Naive thymus-derived CD8-positive, alpha-beta T cell (primary cell): ENCODE measurements at regions not wholly inside any gene's neighbourhood (a gene's known extent, or its start where the extent isn't known, plus 50 kb on each side); places are given as distances from the start of the nearest gene placed in this dataset.

ENCODE experiments used
- ATAC-seq, 2 donors: fragments of 150-1000 bp; cut with Tn5 transposase in 1 of 2; sonication (Bioruptor Pico), chemical (Tn5 transposase) in 1 of 2; 1 replicate in 1 of 2; 2 replicates in 1 of 2; pipeline ENCODE4 v1.10.0; 2021; ENCODE audit warnings: mild to moderate bottlenecking in 2 of 2, moderate library complexity in 2 of 2
- POLR2A ChIA-PET: fragments of 350-600 bp; sonication (Branson Sonifier 250); formaldehyde crosslinking; loops from one replicate; lab custom pipeline; 2021; ENCODE audit warnings: antibody characterized with exemption; lab: Charles Lee
- DNase-seq, 10 donors: peaks; one replicate each; pipeline versions ENCODE4 v3.0.0 to v3.0.0-alpha.2; 2020 to 2022
- H3K27ac Mint-ChIP-seq, 10 donors: one replicate each; pipeline ENCODE4 v1.8.0; 2020 to 2022; ENCODE audit warnings: mild to moderate bottlenecking in 10 of 10, mixed read lengths in 10 of 10, moderate library complexity in 4 of 10, inconsistent platforms in 1 of 10
- H3K27me3 Mint-ChIP-seq, 5 donors: one replicate each; pipeline ENCODE4 v1.8.0; 2021 to 2022; ENCODE audit warnings: mixed read lengths in 5 of 5
- H3K36me3 Mint-ChIP-seq, 3 donors: one replicate each; pipeline ENCODE4 v1.8.0; 2020 to 2022; ENCODE audit warnings: mixed read lengths in 3 of 3, mild to moderate bottlenecking in 2 of 3, inconsistent platforms in 1 of 3
- H3K4me1 Mint-ChIP-seq, 4 donors: one replicate each; pipeline ENCODE4 v1.8.0; 2021 to 2022; ENCODE audit warnings: mixed read lengths in 4 of 4
- H3K4me3 Mint-ChIP-seq, 10 donors: one replicate each; pipeline ENCODE4 v1.8.0; 2020 to 2022; ENCODE audit warnings: mild to moderate bottlenecking in 10 of 10, mixed read lengths in 10 of 10, moderate library complexity in 6 of 10, inconsistent platforms in 1 of 10
- H3K9me3 Mint-ChIP-seq, 9 donors: one replicate each; pipeline ENCODE4 v1.8.0; 2020 to 2022; ENCODE audit warnings: mixed read lengths in 9 of 9, mild to moderate bottlenecking in 3 of 9, inconsistent platforms in 1 of 9, moderate library complexity in 1 of 9

DNA sequence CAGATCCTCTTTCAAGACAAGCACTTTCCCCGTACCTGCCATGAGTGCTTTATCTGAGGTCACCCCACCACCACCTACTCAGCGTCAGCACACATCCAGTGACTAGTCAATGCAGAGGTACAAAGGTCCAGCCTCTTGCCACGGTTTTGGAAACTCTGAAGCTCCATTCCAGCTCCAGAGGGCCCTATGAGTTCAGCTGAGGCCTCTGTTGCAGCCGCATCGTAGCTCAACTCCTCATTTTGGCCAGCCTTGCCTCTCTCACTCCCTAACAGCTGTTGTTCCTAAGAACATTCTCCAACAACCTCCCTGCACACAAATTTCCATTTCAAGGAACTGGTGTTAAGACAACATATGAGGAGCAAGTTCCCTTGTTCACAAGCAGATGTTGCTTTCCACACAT lies 405.1 kb upstream of the PROK2 start:
- Mint-ChIP-seq H3K4me1 (peaks cover 0 to 17% (median under 1%) of the 10 kb centered on the region in 4 donors), H3K27ac (no peak overlapping the region), H3K4me3 (no peak overlapping the region), H3K36me3 (peaks cover 0 to 7% (median 2%) of the 10 kb centered on the region in 3 donors), H3K27me3 (no peaks in the 10 kb centered on the region), H3K9me3 (peaks cover 0 to 17% (median 0%) of the 10 kb centered on the region in 9 donors)
- POLR2A ChIA-PET: no interaction called here
- DNase-seq: no peak
- no peak for ATAC-seq

DNA sequence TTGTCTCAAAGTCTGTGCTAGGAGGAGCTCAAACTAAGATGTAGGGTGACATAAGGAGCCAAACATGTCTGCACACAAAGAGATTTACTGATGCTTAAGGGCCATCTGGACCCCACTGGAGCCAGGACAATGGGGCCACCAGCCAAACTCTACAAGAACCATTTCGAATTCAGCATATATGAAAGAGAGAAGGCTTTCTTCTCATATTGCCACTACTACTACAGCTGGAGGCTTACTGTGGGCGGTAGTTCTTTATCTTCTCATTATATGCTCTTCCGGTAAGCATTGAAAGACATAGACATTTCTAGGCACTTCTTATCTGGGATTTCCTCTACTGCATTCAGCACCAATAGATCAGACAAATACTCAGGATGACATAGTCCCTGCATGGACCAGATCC lies 404.4 kb upstream of the PROK2 start:
- Mint-ChIP-seq H3K27ac (no peak overlapping the region), H3K4me3 (no peak overlapping the region), H3K36me3 (peaks cover 0 to 7% (median 2%) of the 10 kb centered on the region in 3 donors), H3K27me3 (peaks cover 0 to 4% (median 0%) of the 10 kb centered on the region in 5 donors), H3K4me1 (peaks cover 0 to 17% (median under 1%) of the 10 kb centered on the region in 4 donors), H3K9me3 (peaks cover 0 to 17% (median 0%) of the 10 kb centered on the region in 9 donors)
- DNase-seq (no peak), ATAC-seq (no peak)
- POLR2A ChIA-PET: no interaction called here

DNA sequence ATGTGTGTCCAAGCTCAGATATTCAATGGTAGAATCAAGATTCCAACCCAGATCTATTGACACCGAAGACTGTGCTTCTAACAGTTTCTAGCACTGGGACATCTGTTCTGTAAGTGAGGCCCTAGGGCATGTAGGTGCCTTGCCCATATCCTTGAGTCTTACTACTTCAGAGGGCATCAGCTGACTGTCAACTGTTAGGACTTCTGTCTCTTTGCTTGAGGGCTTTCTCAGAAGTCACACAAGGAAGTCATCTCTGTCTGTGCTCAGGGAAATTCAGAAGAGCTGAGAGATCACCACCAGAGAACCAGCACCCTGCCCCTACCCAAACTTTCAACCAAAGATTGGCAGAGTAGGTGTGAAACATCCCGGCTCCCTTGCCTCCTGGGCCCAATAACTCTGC lies 403.6 kb upstream of the PROK2 start:
- H3K27me3 Mint-ChIP-seq: peaks cover 0 to 4% (median 0%) of the 10 kb centered on the region in 5 donors
- H3K27ac Mint-ChIP-seq: no peak overlapping the region
- H3K36me3 Mint-ChIP-seq: peaks cover 0 to 7% (median 3%) of the 10 kb centered on the region in 3 donors
- peaks cover 0 to 17% (median 0%) of the 10 kb centered on the region in 4 donors for H3K4me1 Mint-ChIP-seq
- no peak for DNase-seq
- no peak for ATAC-seq
- POLR2A ChIA-PET: interaction anchor here (0.7 kb wide), 1 partner anchor 113 kb away, joined by 4 read pairs; no protein-coding TSS in a partner anchor
- no peak overlapping the region for H3K4me3 Mint-ChIP-seq
- H3K9me3 Mint-ChIP-seq: peaks cover 0 to 17% (median 0%) of the 10 kb centered on the region in 9 donors

DNA sequence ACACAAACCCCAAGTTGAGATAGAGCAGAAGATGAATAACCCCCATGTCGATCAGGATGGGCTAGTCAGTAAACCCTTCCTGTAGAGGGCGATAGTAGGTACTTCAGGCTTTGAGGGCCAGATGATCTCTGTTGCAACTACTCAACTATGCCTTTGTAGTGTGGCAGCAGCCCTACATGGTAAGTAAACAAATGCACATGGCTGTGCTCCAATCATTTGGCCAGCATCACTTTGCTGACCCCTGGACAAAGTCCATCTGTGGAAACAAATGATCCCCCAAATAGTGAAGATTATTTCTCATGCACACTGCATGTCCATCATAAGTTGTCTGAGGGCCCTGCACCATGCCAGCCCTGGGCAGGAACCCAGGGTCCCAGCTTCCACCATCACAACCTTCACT lies 402.2 kb upstream of the PROK2 start:
- peaks cover 0 to 5% (median 3%) of the 10 kb centered on the region in 3 donors for H3K36me3 Mint-ChIP-seq
- H3K4me3 Mint-ChIP-seq: no peak overlapping the region
- peaks cover 0 to 12% (median 0%) of the 10 kb centered on the region in 5 donors for H3K27me3 Mint-ChIP-seq
- H3K4me1 Mint-ChIP-seq: peaks cover 0 to 20% (median 0%) of the 10 kb centered on the region in 4 donors
- H3K27ac Mint-ChIP-seq: no peak overlapping the region
- ATAC-seq: no peak
- DNase-seq: no peak
- H3K9me3 Mint-ChIP-seq: peaks cover 0 to 7% (median 0%) of the 10 kb centered on the region in 9 donors
- POLR2A ChIA-PET: no interaction called here

DNA sequence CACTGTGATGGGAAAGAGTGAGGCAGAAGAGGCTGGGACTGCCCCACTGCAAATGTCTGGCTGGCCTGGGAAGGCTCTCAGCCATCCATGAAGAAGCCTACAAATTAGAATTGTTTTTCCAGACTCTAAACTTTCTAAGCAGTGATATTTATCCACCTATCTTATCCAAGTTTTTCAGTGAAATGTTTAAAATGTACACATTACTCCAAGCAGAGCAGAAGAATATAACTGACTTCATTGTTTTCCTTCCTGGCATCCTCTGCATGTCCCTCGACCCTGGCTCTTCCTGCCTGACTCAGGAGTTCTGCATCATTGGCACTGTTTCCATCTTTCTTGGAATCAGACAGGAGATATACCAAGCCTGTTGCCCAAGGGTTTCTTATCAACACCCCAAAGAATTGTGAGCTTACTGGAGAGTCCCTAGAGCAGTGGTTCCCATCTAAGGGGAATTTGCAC lies 401.5 kb upstream of the PROK2 start:
- peaks cover 0 to 3% (median 0%) of the 10 kb centered on the region in 3 donors for H3K36me3 Mint-ChIP-seq
- ATAC-seq (no peak), DNase-seq (no peak)
- POLR2A ChIA-PET: no interaction called here
- H3K4me3 Mint-ChIP-seq: no peak overlapping the region
- H3K27me3 Mint-ChIP-seq: peaks cover 0 to 18% (median 0%) of the 10 kb centered on the region in 5 donors
- H3K4me1 Mint-ChIP-seq: peaks cover 0 to 21% (median 0%) of the 10 kb centered on the region in 4 donors
- H3K9me3 Mint-ChIP-seq: peaks cover 0 to 2% (median 0%) of the 10 kb centered on the region in 9 donors
- H3K27ac Mint-ChIP-seq: no peak overlapping the region

DNA sequence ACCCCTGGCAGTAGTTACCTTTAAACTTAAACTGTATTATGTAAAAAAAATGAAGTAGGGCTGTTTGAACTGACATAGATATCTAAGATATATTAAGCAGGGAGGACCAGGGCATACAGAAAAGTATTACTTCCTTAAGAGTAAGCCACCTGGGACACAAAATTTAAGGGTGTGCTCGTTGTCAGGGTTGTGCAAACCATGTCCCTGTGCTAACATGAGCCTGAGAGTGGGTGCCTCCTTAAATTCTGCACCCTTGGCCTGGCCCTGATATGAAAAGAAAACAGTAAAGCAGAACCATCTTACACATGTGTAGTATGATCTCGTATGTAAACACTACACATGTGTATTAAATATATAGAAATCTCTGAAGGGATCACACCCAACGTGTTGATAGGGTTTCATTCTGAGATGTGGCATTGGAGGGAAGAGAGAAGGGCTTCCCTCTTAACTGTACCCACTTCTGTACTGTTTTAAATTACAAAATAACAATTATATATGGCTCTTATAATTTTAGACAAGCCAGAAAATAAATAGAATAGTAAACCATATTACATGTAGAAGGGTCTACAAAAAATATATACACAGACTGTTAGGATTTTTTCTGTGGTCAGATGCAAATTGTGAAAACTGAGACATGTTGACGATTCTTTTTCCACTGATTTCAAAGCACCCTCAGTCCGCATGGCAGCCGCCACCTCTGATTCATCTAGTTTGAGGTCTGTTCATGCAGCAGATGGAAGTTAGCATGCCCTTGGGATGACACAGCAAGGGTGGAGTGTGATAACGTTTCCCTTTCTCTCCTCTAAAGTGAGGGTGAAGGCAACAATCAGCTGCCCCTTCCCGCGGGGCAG lies 400.8 kb upstream of the PROK2 start:
- H3K27me3 Mint-ChIP-seq: peaks cover 0 to 18% (median 4%) of the 10 kb centered on the region in 5 donors
- no peak overlapping the region for H3K4me3 Mint-ChIP-seq
- H3K36me3 Mint-ChIP-seq: peaks cover 0 to 3% (median 0%) of the 10 kb centered on the region in 3 donors
- DNase-seq: no peak
- peaks cover 0 to 21% (median 0%) of the 10 kb centered on the region in 4 donors for H3K4me1 Mint-ChIP-seq
- POLR2A ChIA-PET: no interaction called here
- ATAC-seq: no peak
- peaks cover 0 to 2% (median 0%) of the 10 kb centered on the region in 9 donors for H3K9me3 Mint-ChIP-seq
- no peak overlapping the region for H3K27ac Mint-ChIP-seq

DNA sequence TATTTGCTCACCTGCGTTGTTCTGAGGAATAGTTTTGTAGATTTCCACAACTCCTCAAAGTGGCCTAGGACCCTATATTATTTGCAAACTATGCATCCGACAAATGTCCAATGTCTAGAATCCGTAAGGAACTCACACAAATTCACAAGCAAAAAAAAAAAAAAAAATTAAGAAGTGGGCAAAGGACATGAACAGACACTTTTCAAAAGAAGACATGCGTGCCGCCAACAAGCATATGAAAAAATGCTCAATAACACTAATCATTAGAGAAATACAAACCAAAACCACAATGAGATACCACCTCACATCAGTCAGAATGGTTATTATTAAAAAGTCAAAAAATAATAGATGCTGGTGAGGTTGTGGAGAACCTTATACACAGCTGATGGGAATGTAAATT lies 398.5 kb upstream of the PROK2 start:
- ATAC-seq: no peak
- POLR2A ChIA-PET: no interaction called here
- no peak overlapping the region for H3K27ac Mint-ChIP-seq
- peaks cover 0 to 2% (median 0%) of the 10 kb centered on the region in 9 donors for H3K9me3 Mint-ChIP-seq
- peaks cover 4 to 24% (median 7%) of the 10 kb centered on the region in 5 donors for H3K27me3 Mint-ChIP-seq
- peaks cover 0 to 3% (median 0%) of the 10 kb centered on the region in 3 donors for H3K36me3 Mint-ChIP-seq
- no peak overlapping the region for H3K4me3 Mint-ChIP-seq
- DNase-seq: no peak
- H3K4me1 Mint-ChIP-seq: peaks cover 0 to 19% (median 0%) of the 10 kb centered on the region in 4 donors

DNA sequence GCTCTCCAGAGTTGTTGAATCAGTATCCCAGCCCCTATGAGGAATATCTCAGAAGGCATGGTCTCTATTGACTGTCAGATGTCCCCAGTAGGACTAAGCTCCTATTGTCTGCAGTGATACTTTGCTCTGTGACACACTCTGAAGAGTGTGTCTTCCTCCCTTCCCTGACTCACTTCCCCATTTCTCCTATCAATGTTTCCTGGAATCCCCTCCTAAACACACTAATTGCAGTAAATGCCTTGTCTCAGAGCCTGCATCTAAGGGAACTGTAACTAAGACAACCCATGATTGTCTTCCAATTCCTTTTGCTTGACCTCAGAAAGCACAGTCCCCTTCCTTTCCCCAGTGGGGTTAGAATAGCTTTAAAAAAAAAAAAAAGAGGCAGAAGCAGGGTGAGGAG lies 397.3 kb upstream of the PROK2 start:
- Mint-ChIP-seq H3K4me1 (peaks cover 0 to 30% (median 7%) of the 10 kb centered on the region in 4 donors), H3K27me3 (peaks cover 4 to 24% (median 12%) of the 10 kb centered on the region in 5 donors), H3K9me3 (peaks cover 0 to 4% (median 0%) of the 10 kb centered on the region in 9 donors), H3K27ac (no peak overlapping the region), H3K4me3 (no peak overlapping the region), H3K36me3 (peaks cover 0 to 3% (median 0%) of the 10 kb centered on the region in 3 donors)
- POLR2A ChIA-PET: interaction anchor here (0.6 kb wide), 1 partner anchor 382 kb away, joined by 3 read pairs; no protein-coding TSS in a partner anchor
- DNase-seq (no peak), ATAC-seq (no peak)

DNA sequence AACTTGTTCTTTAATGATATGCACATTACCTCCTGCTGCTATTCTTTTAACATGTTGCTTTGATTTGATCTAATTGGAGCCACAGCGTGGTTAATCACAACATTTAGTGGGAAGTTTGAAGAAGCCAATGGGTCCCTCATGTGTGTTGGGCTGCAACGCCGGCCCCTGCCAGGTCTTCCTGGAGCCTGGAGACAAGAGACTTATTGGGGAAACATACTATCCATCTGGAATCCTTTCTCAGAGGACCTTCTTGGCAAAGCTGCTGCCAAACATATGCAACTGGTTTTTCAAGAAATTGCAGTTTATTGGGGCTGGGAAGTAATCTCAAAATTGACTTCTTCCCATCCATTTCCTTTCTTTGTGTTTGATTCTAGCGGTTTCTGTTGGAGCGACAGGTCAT lies 396.3 kb upstream of the PROK2 start:
- ATAC-seq (no peak), DNase-seq (no peak)
- H3K4me3 Mint-ChIP-seq: no peak overlapping the region
- peaks cover 0 to 4% (median 0%) of the 10 kb centered on the region in 9 donors for H3K9me3 Mint-ChIP-seq
- H3K27ac Mint-ChIP-seq: no peak overlapping the region
- peaks cover 5 to 33% (median 16%) of the 10 kb centered on the region in 4 donors for H3K4me1 Mint-ChIP-seq
- peaks cover 6 to 31% (median 21%) of the 10 kb centered on the region in 5 donors for H3K27me3 Mint-ChIP-seq
- H3K36me3 Mint-ChIP-seq: peaks cover 0 to 3% (median 0%) of the 10 kb centered on the region in 3 donors
- POLR2A ChIA-PET: no interaction called here

DNA sequence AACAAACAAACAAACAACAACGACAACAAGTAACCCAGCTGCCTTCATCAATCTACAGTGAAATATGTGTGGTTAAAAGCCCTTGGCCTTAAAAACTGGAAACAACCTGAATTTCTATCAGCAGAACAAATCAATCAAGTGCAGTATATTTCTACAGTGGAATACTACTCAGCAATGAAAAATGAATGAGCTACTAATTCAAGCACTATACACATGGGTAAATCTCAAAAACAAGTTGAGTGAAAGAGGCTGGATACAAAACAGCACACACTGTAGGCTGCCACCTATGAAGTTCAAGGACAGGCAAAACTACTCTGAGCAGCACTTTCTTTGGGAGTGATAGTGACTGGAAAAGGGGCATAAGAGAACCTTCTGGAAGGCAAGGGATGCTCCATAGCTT lies 395.5 kb upstream of the PROK2 start:
- Mint-ChIP-seq H3K27ac (no peak overlapping the region), H3K27me3 (peaks cover 13 to 40% (median 29%) of the 10 kb centered on the region in 5 donors), H3K36me3 (peaks cover 0 to 8% (median 3%) of the 10 kb centered on the region in 3 donors), H3K4me1 (peaks cover 5 to 36% (median 16%) of the 10 kb centered on the region in 4 donors), H3K9me3 (peaks cover 0 to 7% (median 2%) of the 10 kb centered on the region in 9 donors), H3K4me3 (no peak overlapping the region)
- ATAC-seq (no peak), DNase-seq (no peak)
- POLR2A ChIA-PET: no interaction called here

DNA sequence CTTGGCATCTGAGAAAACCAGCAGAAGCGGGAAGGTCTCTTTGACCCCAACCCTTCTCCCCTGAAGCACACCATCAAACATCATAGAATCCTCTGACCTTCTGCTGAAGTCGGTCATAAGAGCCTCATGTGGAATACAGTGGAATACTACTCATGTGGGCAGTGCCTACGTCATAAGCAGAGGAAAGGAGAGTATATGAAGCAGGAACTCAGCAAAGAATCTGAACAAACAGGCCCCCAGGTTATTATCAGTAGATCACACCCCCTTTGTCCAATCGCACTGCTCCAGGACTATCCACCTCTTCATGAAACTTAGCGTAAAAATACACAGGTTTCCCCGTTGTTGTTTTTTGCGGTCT lies 394.1 kb upstream of the PROK2 start:
- DNase-seq: no peak
- POLR2A ChIA-PET: no interaction called here
- Mint-ChIP-seq H3K27me3 (peaks cover 20 to 43% (median 33%) of the 10 kb centered on the region in 5 donors), H3K9me3 (peaks cover 0 to 11% (median 2%) of the 10 kb centered on the region in 9 donors), H3K4me1 (peaks cover 5 to 38% (median 16%) of the 10 kb centered on the region in 4 donors), H3K27ac (no peak overlapping the region), H3K4me3 (no peak overlapping the region), H3K36me3 (peaks cover 0 to 10% (median 3%) of the 10 kb centered on the region in 3 donors)
- ATAC-seq: no peak

DNA sequence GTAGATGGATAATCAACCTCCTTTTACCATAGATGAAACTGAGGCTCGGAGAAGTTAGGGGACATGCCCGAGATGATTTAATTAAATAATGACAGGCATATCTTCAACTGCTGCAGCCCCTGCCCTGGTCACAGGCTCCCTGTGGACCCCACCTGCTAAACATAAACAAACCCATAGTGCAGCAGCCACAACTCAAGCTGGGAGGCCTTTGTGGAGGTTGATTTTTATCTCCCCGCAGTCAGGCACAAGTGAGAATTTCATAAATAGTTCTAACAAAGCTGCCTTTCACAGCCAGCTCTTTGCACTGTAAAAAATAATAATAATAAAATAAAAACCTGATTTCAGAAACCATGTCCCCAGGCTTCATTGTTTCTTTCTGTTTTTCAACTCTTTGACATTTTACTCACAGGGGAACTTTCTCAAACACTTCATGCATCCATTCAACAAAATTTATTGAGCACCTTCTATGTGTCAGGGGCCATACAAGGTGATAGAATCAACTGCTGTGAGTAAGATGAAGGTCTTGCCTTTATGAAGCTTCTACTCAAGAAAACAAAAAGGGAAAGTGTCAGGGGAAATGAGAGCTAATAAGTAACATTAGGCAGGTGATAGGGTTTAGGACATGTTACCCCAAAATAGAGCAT lies 393.6 kb upstream of the PROK2 start:
- ATAC-seq: no peak
- POLR2A ChIA-PET: no interaction called here
- H3K4me1 Mint-ChIP-seq: peaks cover 5 to 38% (median 16%) of the 10 kb centered on the region in 4 donors
- H3K9me3 Mint-ChIP-seq: peaks cover 0 to 11% (median 2%) of the 10 kb centered on the region in 9 donors
- DNase-seq: no peak
- H3K36me3 Mint-ChIP-seq: peaks cover 0 to 10% (median 2%) of the 10 kb centered on the region in 3 donors
- no peak overlapping the region for H3K4me3 Mint-ChIP-seq
- peaks cover 20 to 45% (median 33%) of the 10 kb centered on the region in 5 donors for H3K27me3 Mint-ChIP-seq
- H3K27ac Mint-ChIP-seq: no peak overlapping the region
